Fibroblast of pulmonary artery (primary cell): ENCODE measurements at regions not wholly inside any gene's neighbourhood (a gene's known extent, or its start where the extent isn't known, plus 50 kb on each side); places are given as distances from the start of the nearest gene placed in this dataset.

Experiments
- DNase-seq: peaks from one replicate; pipeline ENCODE4 v3.0.0-alpha.2; 2010; ENCODE audit warnings: low read depth
- H3K4me3 ChIP-seq: replicated peaks from 2 replicates; pipeline ENCODE4 v1.5.1; 2011; ENCODE audit warnings: low read depth, mild to moderate bottlenecking, control low read depth, low read length, moderate library complexity
- CTCF ChIP-seq: IDR thresholded peaks from 2 replicates; pipeline ENCODE4 v1.5.1; 2011; ENCODE audit warnings: mild to moderate bottlenecking, control low read depth, low read length, inconsistent platforms; ENCODE audit errors: missing control alignments

- DNase-seq = no peak
- no peak for TF ChIP-seq CTCF
- H3K4me3 ChIP-seq = no peak overlapping the region
Measured at GRCh38 chr10:131646551-131647525, 254.0 kb upstream of the PPP2R2D start.

- no peak for TF ChIP-seq CTCF
- DNase-seq = no peak
- no peak overlapping the region for H3K4me3 ChIP-seq
Measured at GRCh38 chr10:131647789-131648188, 253.0 kb upstream of the PPP2R2D start.

- no peak for DNase-seq
- TF ChIP-seq CTCF = no peak
- no peak overlapping the region for H3K4me3 ChIP-seq
Measured at GRCh38 chr10:131648386-131649020, 252.3 kb upstream of the PPP2R2D start.

GRCh38 chr10:131649617-131650016 is 251.2 kb upstream of the PPP2R2D start:
- TF ChIP-seq CTCF = no peak
- H3K4me3 ChIP-seq = no peak overlapping the region
- DNase-seq = no peak

DNA sequence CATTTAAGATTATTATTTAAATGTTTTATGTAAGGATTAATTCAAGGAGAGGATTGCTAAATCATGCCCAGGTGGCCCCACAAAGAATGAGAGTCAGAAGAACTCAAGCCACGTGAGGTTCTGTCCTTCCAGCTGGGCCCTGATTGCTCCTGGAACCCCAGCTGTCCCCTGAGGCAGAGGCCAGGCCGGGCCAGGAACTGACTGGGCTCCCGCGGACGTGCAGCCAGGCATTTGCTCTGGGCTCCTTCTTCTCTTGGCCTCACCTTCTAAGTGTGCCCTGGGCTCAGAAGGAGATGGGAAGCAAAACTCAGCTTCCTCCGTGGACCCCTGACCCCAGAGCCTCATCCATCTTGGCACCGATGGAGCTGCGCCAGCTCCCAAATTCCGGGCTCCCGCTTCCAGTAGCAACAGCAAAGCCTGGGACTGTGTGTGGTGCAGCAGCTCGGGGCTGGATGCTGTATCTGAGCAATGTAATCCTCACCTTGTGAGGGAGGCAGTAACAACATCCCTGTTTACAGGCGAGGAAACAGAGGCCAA is 250.6 kb upstream of the PPP2R2D start:
- H3K4me3 ChIP-seq = no peak overlapping the region
- no peak for TF ChIP-seq CTCF
- DNase-seq = no peak

DNA sequence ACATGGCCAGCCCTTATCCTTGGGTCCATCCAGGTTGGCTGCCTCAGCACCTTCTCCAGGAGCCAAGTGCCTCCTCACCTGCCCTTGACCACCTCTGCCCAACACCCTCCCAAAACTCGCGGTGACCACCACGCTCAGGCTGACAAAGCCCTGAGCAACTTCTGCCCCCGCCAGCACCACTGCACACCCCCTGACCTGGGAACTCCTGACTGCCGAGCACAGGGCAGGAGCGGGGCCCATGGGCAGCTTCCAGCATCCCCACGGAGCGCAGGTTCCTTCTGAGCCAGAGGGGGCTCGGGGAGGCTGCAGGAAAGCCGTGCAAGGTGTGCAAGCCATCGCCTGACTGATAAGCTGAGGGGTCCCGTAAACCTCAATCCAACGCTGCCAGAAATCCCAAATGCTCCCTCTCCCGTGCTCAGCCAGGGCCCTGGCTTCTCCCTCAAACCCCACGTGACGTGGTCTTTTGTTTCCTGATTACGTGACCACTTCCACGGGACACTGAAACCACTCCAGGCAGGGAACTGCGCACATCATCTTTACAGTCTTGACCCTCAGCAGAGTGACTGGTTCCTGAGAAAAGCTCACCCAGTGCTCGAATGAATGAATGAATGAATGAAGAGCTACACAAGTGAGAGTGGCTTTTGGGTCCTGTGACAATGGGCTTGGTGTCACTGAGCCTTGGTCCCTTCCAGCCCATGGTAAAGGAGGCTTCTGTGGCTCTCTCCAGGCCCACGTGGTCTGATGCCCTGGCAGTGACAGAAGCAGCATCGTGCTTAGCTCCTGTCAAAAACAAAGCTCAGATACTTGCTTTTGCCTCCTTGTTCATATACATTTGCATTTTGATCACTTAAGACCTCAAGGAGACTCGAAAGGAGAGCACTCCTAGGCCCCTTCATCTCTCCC is 249.8 kb upstream of the PPP2R2D start:
- DNase-seq = no peak
- no peak overlapping the region for H3K4me3 ChIP-seq
- no peak for TF ChIP-seq CTCF
